GM18861 (cell line): ENCODE measurements at regions not wholly inside any gene's neighbourhood (a gene's known extent, or its start where the extent isn't known, plus 50 kb on each side); places are given as distances from the start of the nearest gene placed in this dataset.
"Not testable (repeated sequence)": the region's sequence is repeated elsewhere in the genome, so short reads cannot be mapped to it uniquely, and the experiment has no call there.

Experiments
- ATAC-seq: cut with Tn5 transposase; IDR thresholded peaks from one replicate; pipeline ENCODE4 v1.9.1; 2021; ENCODE audit not compliant: unreplicated experiment

DNA sequence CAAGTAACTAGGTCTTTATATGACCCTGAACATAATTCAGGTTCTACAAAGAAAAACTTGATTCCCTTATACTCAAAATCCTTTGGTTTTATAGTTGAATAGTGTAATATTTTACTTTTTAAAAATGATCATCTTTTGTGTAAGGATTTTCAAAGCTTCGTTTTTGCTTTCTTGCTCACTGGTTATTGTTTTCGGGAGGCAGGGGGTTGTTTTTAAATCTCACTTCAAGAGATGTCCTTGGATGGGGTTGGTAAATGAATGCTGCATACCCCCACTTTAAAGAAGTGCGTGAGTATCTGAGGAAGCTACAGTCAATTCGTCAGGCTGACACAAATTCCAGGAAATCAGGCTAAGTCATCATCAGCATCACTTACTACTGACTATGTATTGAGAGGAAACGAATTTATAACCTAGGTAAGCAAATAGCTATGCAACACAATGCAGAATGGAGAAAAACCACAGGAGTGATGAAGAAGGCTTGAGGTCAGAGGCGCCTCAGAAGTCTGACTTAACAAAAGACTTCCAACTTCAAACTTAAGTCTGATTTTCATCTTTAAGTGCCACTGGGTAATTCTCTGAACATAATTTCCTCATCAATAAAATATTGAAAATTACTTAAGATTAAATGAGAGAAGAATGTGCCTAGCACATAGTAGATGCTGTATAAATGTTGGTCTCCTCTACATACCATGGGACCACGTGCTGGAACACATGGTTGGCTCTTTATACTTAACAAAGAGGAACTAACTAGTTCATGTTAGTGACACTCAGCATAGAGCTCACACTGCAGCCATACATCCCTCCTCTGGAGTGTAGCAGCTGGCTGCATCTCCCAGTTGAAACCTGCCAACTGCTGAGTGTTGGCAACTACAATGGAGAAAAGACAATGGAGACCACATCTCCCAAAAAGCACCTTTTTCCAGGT is 106.0 kb upstream of the KIF2A start:
- ATAC-seq = no peak

DNA sequence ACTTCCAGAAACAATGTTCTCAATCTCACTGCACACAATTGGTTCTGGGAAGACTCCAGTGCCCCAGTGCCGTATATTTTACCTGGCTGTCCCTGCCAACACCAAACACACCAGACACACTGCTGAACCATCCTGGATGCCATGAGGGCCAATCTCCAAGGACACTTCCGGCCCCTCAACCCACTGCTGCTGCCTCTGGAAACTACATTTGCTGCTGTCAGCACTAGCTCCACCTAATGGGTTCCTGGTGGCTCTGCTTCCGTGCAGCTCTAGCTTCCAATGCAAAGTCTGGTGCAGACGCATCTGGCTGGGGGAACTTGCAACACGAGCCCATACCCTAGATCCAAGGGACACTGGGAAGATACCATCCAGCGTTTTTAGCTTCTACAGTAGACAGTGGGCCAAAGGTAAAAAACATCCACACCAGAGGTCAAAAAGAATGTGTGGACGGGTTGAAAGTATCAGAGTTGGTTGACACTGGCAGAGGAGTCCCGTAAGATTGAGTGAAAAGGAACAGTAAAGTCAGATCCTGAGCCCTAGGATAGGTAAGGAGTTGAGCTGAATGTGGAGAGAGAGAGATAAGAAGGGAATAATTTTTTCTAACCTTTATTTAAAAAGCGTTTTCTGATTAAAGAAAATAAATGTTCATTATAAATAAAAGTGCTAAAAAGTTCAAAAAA is 99.7 kb upstream of the KIF2A start:
- ATAC-seq = no peak

DNA sequence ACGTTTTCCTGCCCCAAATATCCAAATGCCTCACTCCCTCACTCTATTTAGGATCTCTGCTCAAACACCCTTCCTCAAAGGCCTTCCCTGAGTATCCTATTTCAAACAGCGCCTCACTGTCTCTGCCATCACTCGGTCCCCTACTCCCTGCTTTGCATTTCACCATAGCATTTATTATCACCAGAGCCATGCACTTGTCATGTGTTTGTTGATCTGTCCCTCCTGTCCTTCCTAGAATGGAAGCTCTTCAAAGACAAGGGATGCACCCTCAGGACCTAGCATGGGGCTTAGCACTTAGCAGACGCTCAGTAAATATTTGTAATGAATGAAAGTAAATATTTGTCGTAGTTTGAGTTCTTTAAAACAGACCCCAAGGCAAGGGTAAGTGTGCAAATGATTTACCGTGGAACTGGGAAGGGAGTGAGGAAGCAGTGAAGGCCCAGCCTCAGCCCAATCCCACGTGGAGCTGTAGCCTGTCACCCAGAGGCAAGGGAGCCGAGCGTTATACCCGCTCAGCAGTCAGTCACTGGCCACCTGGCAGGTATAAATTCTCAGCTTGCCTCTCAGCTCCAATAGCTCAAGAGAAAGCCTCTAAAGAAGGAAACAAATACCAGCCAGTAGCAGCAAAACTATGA is 97.7 kb upstream of the KIF2A start:
- no peak for ATAC-seq

- no peak for ATAC-seq
These were observed 94.6 kb upstream of the KIF2A start for GRCh38 chr5:62211405-62211804.

GRCh38 chr5:62212648-62213047 is 93.4 kb upstream of the KIF2A start:
- ATAC-seq = no peak

DNA sequence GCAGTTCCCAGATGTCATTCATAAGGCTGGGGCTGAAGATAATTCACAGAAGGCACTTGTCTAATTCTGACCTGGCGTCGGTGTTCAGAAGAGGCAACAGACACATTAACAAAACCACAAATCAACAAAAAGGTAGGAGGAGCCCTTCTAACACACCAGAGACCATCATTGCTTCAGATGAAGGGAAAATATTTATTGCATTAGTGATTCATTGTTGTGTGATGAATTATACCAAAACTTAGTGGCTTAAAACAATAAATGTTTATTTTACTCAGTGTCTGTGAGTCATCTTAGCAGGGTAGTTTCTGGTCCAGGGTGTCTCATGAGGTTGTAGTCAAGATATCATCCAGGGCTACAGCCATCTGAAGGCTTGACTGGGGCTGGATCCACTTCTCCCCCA is 91.3 kb upstream of the KIF2A start:
- no peak for ATAC-seq

DNA sequence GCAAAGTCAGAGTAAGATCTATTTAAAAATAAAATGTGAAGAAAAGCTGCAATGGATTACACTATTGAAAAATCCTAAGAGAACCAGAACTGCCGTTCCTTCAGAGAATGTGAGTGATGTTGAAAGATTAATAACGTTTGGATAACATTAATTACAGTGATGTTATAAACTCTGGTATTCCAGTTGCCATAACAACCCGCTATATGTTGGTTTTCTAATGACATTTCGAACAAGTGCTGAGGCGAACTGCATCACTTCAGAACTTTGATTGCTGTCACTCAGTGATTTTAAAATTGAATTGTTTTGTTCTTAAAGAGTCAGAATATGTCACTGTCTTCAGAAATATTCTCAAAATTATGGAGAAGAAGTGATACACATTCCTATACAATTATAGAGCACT is 89.4 kb upstream of the KIF2A start:
- not testable (repeated sequence) for ATAC-seq

GRCh38 chr5:62217095-62217494 is 88.9 kb upstream of the KIF2A start:
- not testable (repeated sequence) for ATAC-seq

DNA sequence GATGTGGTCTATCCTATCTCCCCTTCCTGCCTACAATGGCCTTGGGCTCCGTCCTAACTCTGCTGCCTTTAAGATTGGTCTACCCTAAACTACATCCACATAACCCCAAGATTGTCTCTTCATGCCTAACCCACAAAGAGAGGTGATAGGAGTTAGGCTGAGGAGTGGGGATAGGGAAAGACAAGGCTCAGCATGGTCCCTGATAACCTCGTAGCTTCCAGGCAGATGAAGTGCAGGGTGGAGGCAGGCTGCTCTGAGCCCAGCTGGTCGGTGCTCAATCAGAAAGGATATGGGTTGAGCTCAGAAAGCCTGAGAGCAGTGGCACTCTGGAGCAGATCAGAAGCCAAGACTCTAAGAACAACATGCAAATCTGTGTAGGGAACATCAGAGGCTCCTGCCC is 87.1 kb upstream of the KIF2A start:
- not testable (repeated sequence) for ATAC-seq

DNA sequence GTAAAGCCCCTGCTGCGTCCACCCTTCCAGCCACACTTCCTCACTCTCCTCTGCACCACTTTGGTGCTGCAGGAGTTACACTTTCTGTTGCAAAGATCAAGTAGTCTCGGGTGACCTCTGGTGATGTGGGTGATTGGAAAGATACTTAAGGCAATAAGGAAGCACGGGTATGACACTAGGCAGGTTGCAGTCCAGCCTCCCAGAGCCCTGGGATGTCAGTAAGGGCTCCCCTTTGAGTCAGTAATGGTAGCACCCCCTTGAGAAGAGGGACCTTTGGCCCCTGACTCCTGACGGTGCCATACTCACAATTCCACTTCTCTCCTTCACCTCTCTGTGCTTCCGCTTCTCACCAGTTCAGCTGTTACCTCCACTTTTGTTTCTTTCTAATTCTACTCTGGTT is 84.1 kb upstream of the KIF2A start:
- ATAC-seq = not testable (repeated sequence)

- not testable (repeated sequence) for ATAC-seq
These were observed 83.7 kb upstream of the KIF2A start for GRCh38 chr5:62222305-62222704.

DNA sequence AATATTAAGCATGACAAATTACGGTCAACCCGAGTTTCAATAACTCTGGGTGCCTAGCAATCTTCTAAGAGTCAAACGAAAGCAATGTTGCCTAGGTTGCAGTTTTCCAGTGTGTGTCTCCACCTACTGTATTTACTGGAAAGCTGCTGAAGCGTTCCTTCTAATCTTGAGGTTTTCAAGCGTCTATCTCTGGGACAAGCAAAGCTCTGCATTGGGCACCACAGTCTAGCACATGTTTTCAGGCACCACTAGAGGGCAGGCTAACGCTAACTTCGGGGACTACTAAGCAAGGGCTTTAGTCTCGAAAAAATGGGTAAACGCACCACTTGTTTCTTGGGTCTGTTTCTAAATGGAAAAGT is 82.7 kb upstream of the KIF2A start:
- peak; percentile 97 for ATAC-seq

DNA sequence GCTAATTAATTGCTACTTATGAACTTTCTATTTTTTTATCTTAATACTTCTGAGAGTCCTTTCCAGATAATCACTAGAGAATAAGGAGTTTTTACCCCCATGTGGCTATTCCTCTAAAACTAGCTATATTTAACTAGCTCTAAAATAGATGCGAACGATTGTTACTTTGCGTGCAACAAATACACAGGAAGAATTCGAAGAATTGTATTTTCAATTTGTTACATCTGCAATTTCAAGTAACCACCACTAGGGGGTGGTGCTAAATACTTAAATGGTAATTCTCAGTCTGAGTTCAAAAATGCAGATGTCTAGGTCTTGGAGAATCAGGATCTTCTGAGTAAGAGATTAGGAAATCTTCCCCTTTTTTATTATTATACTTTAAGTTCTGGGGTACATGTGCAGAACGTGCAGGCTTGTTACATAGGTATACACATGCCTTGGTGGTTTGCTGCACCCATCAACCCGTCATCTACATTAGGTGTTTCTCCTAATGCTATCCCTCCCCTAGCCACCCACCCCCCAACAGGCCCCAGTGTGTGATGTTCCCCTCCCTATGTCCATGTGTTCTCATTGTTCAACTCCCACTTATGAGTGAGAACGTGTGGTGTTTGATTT is 80.9 kb upstream of the KIF2A start:
- not testable (repeated sequence) for ATAC-seq

- not testable (repeated sequence) for ATAC-seq
These were observed 75.1 kb upstream of the KIF2A start for GRCh38 chr5:62230876-62231388.

DNA sequence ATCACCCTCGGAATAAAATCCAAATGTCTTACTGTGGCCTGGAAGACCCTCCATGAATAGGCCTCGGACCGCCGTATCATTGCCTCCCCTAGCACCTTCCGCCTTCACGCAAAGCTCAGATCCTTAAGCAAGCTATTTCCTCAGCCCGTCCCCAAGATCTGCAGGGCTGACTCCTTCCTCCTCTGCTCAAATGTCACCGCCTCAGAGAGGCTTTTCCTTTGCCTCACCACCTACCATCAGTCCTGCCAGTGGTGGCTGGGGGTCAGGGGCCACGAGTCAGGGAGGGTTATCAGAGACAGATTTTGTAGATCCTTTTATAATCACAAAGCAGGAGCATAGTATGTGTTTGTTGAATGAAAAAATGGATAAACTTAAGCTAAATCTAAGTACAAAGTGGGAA is 74.4 kb upstream of the KIF2A start:
- ATAC-seq = no peak

DNA sequence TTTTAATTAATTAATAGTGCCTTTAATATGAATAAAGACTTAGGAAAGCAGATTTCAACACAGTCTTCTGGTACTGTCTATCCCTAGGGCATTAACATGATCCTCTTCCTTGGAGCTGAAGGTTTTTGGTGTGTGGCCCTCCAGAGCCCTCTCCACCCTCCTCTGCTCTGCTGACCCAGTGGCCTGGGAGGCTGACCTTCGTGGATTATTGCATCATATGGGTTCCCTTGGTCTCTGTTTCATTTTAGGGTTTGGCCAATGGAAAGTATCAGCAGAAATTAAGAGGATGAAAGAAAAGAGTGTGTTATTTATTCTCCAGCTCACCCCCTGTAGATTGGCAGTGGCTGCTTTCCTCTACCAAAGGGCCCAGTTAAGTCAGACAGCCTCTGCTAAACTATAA is 73.8 kb upstream of the KIF2A start:
- ATAC-seq = not testable (repeated sequence)

- ATAC-seq = peak; percentile 90
These were observed 72.6 kb upstream of the KIF2A start for GRCh38 chr5:62233083-62234046.

DNA sequence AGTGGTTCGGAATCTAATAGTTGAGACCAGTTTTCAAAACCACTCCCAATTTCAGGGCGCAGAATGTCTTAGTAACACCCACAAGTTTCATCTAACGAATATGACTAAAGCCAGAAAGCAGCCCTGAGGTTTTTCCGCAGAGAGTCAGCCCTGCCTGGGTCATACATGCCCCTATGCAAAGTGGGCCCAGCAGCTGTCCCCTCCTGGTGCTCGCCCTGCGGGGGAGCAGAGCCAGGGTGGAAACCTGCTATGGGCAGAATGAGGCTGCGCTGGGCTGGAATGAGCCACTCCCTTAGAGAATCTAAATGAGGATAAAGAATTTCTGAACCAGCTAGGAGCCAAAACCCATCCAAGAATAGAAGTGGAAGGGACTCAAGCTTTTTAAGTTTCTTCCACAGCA is 69.4 kb upstream of the KIF2A start:
- not testable (repeated sequence) for ATAC-seq

- ATAC-seq = not testable (repeated sequence)
These were observed 68.1 kb upstream of the KIF2A start for GRCh38 chr5:62237944-62238343.

DNA sequence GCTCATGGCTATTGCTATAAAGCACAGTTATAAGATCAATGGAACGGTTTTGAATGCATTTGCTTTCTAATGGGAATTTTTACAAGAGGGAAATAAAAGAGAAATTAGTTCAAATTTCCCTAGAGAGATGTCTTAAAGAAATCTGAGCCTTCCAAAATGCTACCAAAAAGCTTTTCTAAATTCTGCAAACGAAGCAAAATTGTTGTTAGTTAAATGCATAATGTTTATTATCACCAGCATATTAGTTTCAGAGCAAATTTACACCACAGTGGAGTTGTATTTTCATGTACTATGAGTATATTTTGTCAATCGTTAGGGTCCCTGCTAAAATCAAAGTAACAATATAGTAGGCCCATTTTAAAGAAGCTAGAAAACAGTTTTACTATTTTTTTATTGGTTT is 67.4 kb upstream of the KIF2A start:
- ATAC-seq = not testable (repeated sequence)
